ENCODE measurements at regions not wholly inside any gene's neighbourhood (a gene's known extent, or its start where the extent isn't known, plus 50 kb on each side); places are given as distances from the start of the nearest gene placed in this dataset.

DNA sequence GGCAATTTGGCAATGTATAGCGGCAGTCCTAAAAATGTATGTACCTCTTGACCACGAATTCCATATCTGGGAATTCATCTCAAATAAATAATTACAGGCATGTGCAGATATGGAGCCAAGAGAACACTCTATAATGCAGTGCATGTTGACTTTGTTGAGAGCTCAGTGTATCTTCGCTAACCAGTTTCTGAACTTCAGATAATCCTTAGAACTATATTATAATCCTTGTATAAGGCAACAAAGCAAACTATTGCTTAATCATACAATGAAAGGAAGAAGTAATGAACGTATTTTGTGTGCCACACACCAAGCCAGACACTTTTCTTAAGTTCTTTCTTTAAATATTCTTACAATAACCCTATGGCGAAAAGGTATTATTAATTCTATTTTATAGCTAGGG, 168.5 kb downstream of the SMIM20 start:
- TF ChIP-seq, protein P1, sequence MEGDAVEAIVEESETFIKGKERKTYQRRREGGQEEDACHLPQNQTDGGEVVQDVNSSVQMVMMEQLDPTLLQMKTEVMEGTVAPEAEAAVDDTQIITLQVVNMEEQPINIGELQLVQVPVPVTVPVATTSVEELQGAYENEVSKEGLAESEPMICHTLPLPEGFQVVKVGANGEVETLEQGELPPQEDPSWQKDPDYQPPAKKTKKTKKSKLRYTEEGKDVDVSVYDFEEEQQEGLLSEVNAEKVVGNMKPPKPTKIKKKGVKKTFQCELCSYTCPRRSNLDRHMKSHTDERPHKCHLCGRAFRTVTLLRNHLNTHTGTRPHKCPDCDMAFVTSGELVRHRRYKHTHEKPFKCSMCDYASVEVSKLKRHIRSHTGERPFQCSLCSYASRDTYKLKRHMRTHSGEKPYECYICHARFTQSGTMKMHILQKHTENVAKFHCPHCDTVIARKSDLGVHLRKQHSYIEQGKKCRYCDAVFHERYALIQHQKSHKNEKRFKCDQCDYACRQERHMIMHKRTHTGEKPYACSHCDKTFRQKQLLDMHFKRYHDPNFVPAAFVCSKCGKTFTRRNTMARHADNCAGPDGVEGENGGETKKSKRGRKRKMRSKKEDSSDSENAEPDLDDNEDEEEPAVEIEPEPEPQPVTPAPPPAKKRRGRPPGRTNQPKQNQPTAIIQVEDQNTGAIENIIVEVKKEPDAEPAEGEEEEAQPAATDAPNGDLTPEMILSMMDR (IDR thresholded peaks at IDR 0.05; ENCODE audit: borderline replicate concordance, extremely low read depth, low read length, poor library complexity, severe bottlenecking): no peak
- TF ChIP-seq EZH2 (IDR thresholded peaks at IDR 0.05; ENCODE audit: borderline replicate concordance, low read depth, low read length, severe bottlenecking): no peak
